HL-60 (cell line): ENCODE measurements at regions not wholly inside any gene's neighbourhood (a gene's known extent, or its start where the extent isn't known, plus 50 kb on each side); places are given as distances from the start of the nearest gene placed in this dataset.

ENCODE experiments used
- CTCF ChIP-seq: IDR thresholded peaks from one replicate; pipeline ENCODE4 v1.5.1; 2011; ENCODE audit warnings: low read length, control low read depth, inconsistent platforms; ENCODE audit not compliant: insufficient read depth
- GABPA ChIP-seq: IDR thresholded peaks from 2 replicates; pipeline ENCODE4 v1.6.1; 2012; ENCODE audit warnings: low read depth
- REST ChIP-seq: IDR thresholded peaks from 2 replicates; pipeline ENCODE4 v1.6.1; 2012; ENCODE audit warnings: low read depth; ENCODE audit not compliant: insufficient replicate concordance

- no peak for TF ChIP-seq CTCF
- TF ChIP-seq GABPA, result no peak
- TF ChIP-seq REST, result no peak
Observed at GRCh38 chrX:102847362-102847761, 89.7 kb upstream of the RAB40AL start.
